ENCODE measurements at regions not wholly inside any gene's neighbourhood (a gene's known extent, or its start where the extent isn't known, plus 50 kb on each side); places are given as distances from the start of the nearest gene placed in this dataset.

DNA sequence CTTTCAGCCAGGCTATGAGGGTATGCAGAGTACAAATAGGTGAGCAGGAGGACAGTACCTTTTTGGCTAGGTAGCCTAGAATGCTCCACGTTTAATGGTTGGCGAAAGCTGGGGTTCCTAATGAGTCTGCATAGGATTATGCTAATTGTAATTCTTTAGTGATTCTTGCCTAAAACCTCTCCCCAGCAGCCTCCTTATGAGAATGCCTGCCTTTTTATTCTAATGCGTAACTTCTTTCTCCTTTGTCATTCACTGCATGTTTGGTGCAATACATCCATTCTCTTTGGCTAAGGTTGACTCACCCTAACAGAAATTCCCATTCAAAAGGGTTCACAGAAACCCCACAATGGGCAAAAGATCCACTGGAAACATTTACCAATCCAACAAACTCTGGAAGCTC is 752.2 kb downstream of the FSCB start:
- H3K4me1 ChIP-seq: no peaks in the 10 kb centered on the region
- no peaks in the 10 kb centered on the region for H3K27me3 ChIP-seq
- intact Hi-C loops (cut with DNase I; ENCODE audit: low total_unique reads): no loop called here
- no peaks in the 10 kb centered on the region for H3K9me3 ChIP-seq
- no peak for DNase-seq
- H3K4me3 ChIP-seq: no peak overlapping the region
- H3K36me3 ChIP-seq: no peaks in the 10 kb centered on the region
- WGBS, 2 donors (ENCODE audit: low coverage in 1 of 2): 68 to 90% methylated on average over 3 of the region's 3 CpGs
- H3K27ac ChIP-seq: no peak overlapping the region
- TF ChIP-seq POLR2AphosphoS5 (IDR thresholded peaks at IDR 0.05) (no peak), EP300 (IDR thresholded peaks at IDR 0.05; ENCODE audit: low read depth) (no peak), POLR2A (IDR thresholded peaks at IDR 0.05) (no peak)
- TF ChIP-seq, protein P1, sequence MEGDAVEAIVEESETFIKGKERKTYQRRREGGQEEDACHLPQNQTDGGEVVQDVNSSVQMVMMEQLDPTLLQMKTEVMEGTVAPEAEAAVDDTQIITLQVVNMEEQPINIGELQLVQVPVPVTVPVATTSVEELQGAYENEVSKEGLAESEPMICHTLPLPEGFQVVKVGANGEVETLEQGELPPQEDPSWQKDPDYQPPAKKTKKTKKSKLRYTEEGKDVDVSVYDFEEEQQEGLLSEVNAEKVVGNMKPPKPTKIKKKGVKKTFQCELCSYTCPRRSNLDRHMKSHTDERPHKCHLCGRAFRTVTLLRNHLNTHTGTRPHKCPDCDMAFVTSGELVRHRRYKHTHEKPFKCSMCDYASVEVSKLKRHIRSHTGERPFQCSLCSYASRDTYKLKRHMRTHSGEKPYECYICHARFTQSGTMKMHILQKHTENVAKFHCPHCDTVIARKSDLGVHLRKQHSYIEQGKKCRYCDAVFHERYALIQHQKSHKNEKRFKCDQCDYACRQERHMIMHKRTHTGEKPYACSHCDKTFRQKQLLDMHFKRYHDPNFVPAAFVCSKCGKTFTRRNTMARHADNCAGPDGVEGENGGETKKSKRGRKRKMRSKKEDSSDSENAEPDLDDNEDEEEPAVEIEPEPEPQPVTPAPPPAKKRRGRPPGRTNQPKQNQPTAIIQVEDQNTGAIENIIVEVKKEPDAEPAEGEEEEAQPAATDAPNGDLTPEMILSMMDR (IDR thresholded peaks at IDR 0.05): no peak
- in situ Hi-C loops (cut with MboI; ENCODE audit: low pct_ligation_motif_present in 1 of 4, low pct_unique_long_range_greater_than_20kb in 1 of 4, low sequenced_read_pairs in 3 of 4): no loop called here

DNA sequence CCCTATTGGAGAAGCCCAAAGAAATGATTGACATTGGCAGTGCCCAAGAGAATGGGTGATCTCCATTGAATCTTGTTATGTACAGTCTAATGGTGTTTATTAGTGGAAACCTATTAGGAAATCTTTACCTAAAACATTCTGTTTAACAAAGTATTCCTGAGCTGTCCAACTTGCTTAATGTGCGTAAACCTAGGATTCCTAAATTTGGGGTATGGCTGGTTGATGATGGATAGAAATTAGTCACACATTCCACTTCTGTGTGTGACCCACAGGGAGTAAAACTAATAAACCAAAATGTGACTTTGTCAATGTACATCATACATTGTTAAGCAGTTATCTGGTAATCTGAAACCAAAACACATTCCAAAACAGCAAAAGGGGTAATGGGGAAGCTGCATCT is 761.3 kb downstream of the FSCB start:
- Histone ChIP-seq H3K4me1 (no peaks in the 10 kb centered on the region), H3K9me3 (no peaks in the 10 kb centered on the region), H3K27me3 (no peaks in the 10 kb centered on the region), H3K27ac (no peak overlapping the region), H3K36me3 (no peaks in the 10 kb centered on the region), H3K4me3 (no peak overlapping the region)
- TF ChIP-seq POLR2AphosphoS5 (IDR thresholded peaks at IDR 0.05) (no peak), POLR2A (IDR thresholded peaks at IDR 0.05) (no peak), EP300 (IDR thresholded peaks at IDR 0.05; ENCODE audit: low read depth) (no peak)
- TF ChIP-seq, protein P1 (IDR thresholded peaks at IDR 0.05): no peak
- 92 to 100% methylated on average over 1 of the region's 1 CpG for WGBS, 2 donors (ENCODE audit: low coverage in 1 of 2)
- in situ Hi-C loops (cut with MboI; ENCODE audit: low pct_ligation_motif_present in 1 of 4, low pct_unique_long_range_greater_than_20kb in 1 of 4, low sequenced_read_pairs in 3 of 4) (no loop called here), intact Hi-C loops (cut with DNase I; ENCODE audit: low total_unique reads) (no loop called here)
- no peak for DNase-seq

DNA sequence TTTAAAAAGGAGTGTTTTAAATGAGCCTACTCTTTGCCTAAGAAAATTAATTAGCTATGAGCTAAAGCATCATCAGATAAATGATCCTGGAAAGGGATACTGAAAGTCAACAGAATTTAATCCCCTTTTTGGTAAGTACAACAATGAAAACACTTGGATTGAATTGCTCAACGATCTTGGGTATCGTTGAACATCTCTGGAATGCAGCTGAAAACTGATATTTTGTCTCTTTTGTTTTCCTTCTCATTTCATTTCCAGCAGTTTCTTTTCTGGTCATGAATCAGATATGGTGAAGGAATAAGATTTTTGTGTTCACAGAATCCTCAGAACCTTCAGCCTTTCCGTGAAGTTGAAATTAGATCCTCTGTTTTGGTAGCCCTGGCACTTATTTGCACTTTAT is 771.2 kb downstream of the FSCB start:
- Histone ChIP-seq H3K27ac (no peak overlapping the region), H3K9me3 (no peaks in the 10 kb centered on the region), H3K27me3 (no peaks in the 10 kb centered on the region), H3K4me3 (no peak overlapping the region), H3K36me3 (no peaks in the 10 kb centered on the region), H3K4me1 (no peaks in the 10 kb centered on the region)
- no peak for DNase-seq
- 74 to 78% methylated on average over 3 of the region's 3 CpGs for WGBS, 2 donors (ENCODE audit: low coverage in 1 of 2)
- TF ChIP-seq POLR2A (IDR thresholded peaks at IDR 0.05) (no peak), EP300 (IDR thresholded peaks at IDR 0.05; ENCODE audit: low read depth) (no peak), POLR2AphosphoS5 (IDR thresholded peaks at IDR 0.05) (no peak)
- TF ChIP-seq, protein P1 (IDR thresholded peaks at IDR 0.05): no peak
- in situ Hi-C loops (cut with MboI; ENCODE audit: low pct_ligation_motif_present in 1 of 4, low pct_unique_long_range_greater_than_20kb in 1 of 4, low sequenced_read_pairs in 3 of 4): no loop called here
- intact Hi-C loops (cut with DNase I; ENCODE audit: low total_unique reads): no loop called here

DNA sequence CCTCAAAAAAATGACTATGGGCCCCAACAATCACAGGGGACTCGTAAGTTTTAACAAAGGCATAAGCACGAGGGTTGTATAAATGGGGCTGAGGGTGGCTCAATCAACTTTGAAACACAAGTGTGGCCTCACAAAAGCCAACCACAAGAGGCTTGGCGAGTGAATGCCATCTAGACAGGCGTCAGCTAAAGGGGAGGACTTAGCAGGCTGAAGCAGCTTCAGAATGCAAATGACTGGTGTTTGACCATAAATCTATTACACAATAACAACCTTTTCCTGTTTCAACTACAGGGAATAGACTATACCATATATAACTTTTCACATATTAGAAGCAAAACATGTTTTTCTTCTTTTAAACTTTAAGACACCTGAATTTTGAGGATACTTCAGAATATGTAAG is 777.9 kb downstream of the FSCB start:
- Histone ChIP-seq H3K27ac (no peak overlapping the region), H3K9me3 (no peaks in the 10 kb centered on the region), H3K36me3 (no peaks in the 10 kb centered on the region), H3K4me3 (no peak overlapping the region), H3K27me3 (no peaks in the 10 kb centered on the region), H3K4me1 (no peaks in the 10 kb centered on the region)
- WGBS, 2 donors (ENCODE audit: low coverage in 1 of 2): 45% methylated on average over 4 of the region's 4 CpGs; no CpG with 5 or more reads in 1 of the 2 donors
- in situ Hi-C loops (cut with MboI; ENCODE audit: low pct_ligation_motif_present in 1 of 4, low pct_unique_long_range_greater_than_20kb in 1 of 4, low sequenced_read_pairs in 3 of 4) (no loop called here), intact Hi-C loops (cut with DNase I; ENCODE audit: low total_unique reads) (no loop called here)
- TF ChIP-seq, protein P1 (IDR thresholded peaks at IDR 0.05): no peak
- TF ChIP-seq POLR2A (IDR thresholded peaks at IDR 0.05) (no peak), EP300 (IDR thresholded peaks at IDR 0.05; ENCODE audit: low read depth) (no peak), POLR2AphosphoS5 (IDR thresholded peaks at IDR 0.05) (no peak)
- DNase-seq: no peak
